Common myeloid progenitor, CD34-positive (primary cell): ENCODE measurements at regions not wholly inside any gene's neighbourhood (a gene's known extent, or its start where the extent isn't known, plus 50 kb on each side); places are given as distances from the start of the nearest gene placed in this dataset.
"Not testable (repeated sequence)": the region's sequence is repeated elsewhere in the genome, so short reads cannot be mapped to it uniquely, and the experiment has no call there.

ENCODE experiments used
- CTCF ChIA-PET: fragments of 350-600 bp; sonication (Branson Sonifier 250); formaldehyde crosslinking; loops from one replicate; lab custom pipeline; 2021; ENCODE audit warnings: antibody characterized with exemption; lab: Charles Lee
- POLR2A ChIA-PET: fragments of 350-600 bp; sonication (Branson Sonifier 250); formaldehyde crosslinking; loops from one replicate; lab custom pipeline; 2021; ENCODE audit warnings: antibody characterized with exemption; lab: Charles Lee
- DNase-seq, 3 donors: peaks; one replicate each; pipeline versions ENCODE4 v3.0.0 to v3.0.0-alpha.2; 2013
- H3K27ac ChIP-seq, 2 experiments: 1 replicate in 1 of 2; 2 replicates in 1 of 2; pipeline ENCODE4 v1.7.0; 2013; ENCODE audit warnings: inconsistent platforms in 2 of 2, low read length in 2 of 2, mild to moderate bottlenecking in 2 of 2, low read depth in 1 of 2, moderate library complexity in 1 of 2; ENCODE audit not compliant: severe bottlenecking in 2 of 2, insufficient read depth in 1 of 2, poor library complexity in 1 of 2
- H3K27me3 ChIP-seq, 5 experiments: replicated peaks in 2 of 5; 1 replicate in 3 of 5; 2 replicates in 2 of 5; pipeline versions ENCODE4 v1.6.1 to v1.7.0; 2013; ENCODE audit warnings: low read length in 4 of 5, mild to moderate bottlenecking in 2 of 5, moderate library complexity in 2 of 5, inconsistent platforms in 1 of 5; ENCODE audit not compliant: insufficient read depth in 5 of 5, control insufficient read depth in 4 of 5
- H3K36me3 ChIP-seq, 4 experiments: 1 replicate in 2 of 4; 2 replicates in 2 of 4; pipeline versions ENCODE4 v1.6.1 to v1.7.0; 2013; ENCODE audit warnings: low read length in 3 of 4, control low read depth in 1 of 4, mild to moderate bottlenecking in 1 of 4; ENCODE audit not compliant: control insufficient read depth in 4 of 4, insufficient read depth in 4 of 4
- H3K4me1 ChIP-seq, 4 experiments: 1 replicate in 3 of 4; 2 replicates in 1 of 4; pipeline versions ENCODE4 v1.6.1 to v1.7.1; 2013; ENCODE audit warnings: low read length in 3 of 4, mild to moderate bottlenecking in 3 of 4, control low read depth in 1 of 4, inconsistent platforms in 1 of 4, moderate library complexity in 1 of 4; ENCODE audit not compliant: control insufficient read depth in 4 of 4, insufficient read depth in 4 of 4; ENCODE audit errors: control extremely low read depth in 1 of 4
- H3K4me3 ChIP-seq, 7 experiments: 1 replicate in 4 of 7; 2 replicates in 3 of 7; pipeline versions ENCODE4 v1.5.1 to v1.7.0; 2013; ENCODE audit warnings: mild to moderate bottlenecking in 7 of 7, low read length in 6 of 7, moderate library complexity in 6 of 7, inconsistent platforms in 2 of 7, low read depth in 2 of 7, control low read depth in 1 of 7; ENCODE audit not compliant: insufficient read depth in 4 of 7, control insufficient read depth in 1 of 7; ENCODE audit errors: extremely low read depth in 1 of 7
- H3K9me3 ChIP-seq, 5 experiments: 1 replicate in 4 of 5; 2 replicates in 1 of 5; pipeline versions ENCODE4 v1.6.1 to v1.7.1; 2013; ENCODE audit warnings: low read length in 4 of 5, mild to moderate bottlenecking in 2 of 5, inconsistent platforms in 1 of 5, low read depth in 1 of 5, moderate library complexity in 1 of 5; ENCODE audit not compliant: control insufficient read depth in 4 of 5, insufficient read depth in 2 of 5; ENCODE audit errors: control extremely low read depth in 1 of 5
- WGBS: methylation state at CpG from one replicate; pipeline ENCODE4 v1.1.5; 2013; ENCODE audit not compliant: insufficient coverage; 5-methylcytosine and 5-hydroxymethylcytosine counted together

DNA sequence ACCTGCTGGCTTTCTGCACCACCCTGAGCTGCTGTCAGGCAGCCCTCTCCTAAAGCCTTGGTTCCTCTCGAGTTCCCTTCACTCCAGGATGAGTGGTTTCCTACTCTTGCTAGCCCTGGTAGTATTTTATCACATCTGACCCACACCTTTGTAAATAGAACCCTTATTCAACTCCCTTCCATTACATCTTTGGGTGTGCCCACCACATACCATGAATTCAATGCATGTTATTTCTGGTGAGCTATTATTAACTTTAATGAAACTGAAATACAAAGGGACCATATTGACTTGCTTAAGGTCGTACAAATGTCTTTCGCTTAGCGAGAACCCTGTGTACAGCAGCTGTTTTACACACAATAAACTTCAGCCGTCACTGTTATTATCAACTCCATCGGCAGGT is 521.3 kb downstream of the GRIN2A start:
- no peak for DNase-seq
- ChIA-PET CTCF (no interaction called here), POLR2A (no interaction called here)
- Histone ChIP-seq H3K27ac (no peak overlapping the region), H3K9me3 (no peaks in the 10 kb centered on the region), H3K4me3 (no peak overlapping the region), H3K36me3 (no peaks in the 10 kb centered on the region), H3K4me1 (no peaks in the 10 kb centered on the region), H3K27me3 (no peaks in the 10 kb centered on the region)
- WGBS, result 88% methylated on average over 5 of the region's 6 CpGs

DNA sequence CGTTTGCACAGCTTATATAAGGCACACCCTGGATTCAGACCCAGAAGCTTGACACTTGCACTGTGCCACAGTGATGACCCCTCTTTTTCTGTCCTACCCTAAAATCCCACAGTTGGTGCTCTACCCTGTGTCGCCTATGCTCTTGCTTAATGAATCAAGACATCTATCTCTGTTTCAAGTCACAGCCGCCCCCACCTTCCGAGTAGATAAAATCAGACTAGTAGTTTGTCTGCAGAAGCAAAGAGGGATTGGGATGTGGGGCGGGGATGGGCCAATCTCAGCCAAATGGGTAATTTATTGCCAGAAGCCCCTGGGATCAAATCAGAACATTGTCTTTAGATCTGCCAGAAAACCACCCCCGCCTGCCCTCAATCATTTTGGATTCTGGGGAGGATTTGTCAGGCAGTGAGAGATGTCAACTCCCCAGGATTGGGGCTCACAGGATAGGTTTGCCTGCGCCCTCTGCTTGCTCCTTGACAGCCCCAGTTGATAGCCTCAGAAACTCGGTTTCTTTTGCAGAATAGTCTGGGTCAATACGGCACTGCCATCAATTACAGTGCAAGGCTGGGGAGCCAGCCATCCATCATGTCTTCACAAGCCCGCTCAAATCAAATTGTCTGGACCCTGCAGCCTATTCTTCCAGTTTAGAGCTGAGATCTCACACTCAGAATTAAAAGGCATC is 520.8 kb downstream of the GRIN2A start:
- DNase-seq, result no peak
- 68% methylated on average over 8 of the region's 10 CpGs for WGBS

DNA sequence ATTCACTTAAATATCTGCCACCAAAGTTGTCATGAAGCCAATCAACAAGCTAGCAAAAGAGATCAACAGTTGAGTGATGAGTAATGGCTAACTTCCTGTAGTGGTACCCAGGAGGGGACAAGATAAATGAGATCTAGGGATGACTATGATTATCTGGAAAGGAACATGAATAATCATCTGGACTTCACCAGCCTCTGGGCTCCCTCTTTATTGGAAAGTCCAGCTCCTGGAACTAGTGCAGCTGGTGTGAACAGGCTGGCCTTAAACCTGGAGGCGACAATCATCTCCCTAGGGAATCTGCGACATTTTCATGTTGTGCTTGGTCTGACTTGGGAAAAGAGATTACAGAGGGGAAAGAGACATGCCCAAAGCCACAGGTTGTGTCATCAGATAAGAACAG is 518.6 kb downstream of the GRIN2A start:
- POLR2A ChIA-PET, result no interaction called here
- CTCF ChIA-PET, result no interaction called here

More for the DNA sequence above, 520.8 kb downstream of the GRIN2A start:
- Histone ChIP-seq H3K4me1 (no peaks in the 10 kb centered on the region), H3K36me3 (no peaks in the 10 kb centered on the region), H3K9me3 (no peaks in the 10 kb centered on the region), H3K27me3 (no peaks in the 10 kb centered on the region), H3K27ac (no peak overlapping the region), H3K4me3 (no peak overlapping the region)
- ChIA-PET CTCF (no interaction called here), POLR2A (no interaction called here)

DNA sequence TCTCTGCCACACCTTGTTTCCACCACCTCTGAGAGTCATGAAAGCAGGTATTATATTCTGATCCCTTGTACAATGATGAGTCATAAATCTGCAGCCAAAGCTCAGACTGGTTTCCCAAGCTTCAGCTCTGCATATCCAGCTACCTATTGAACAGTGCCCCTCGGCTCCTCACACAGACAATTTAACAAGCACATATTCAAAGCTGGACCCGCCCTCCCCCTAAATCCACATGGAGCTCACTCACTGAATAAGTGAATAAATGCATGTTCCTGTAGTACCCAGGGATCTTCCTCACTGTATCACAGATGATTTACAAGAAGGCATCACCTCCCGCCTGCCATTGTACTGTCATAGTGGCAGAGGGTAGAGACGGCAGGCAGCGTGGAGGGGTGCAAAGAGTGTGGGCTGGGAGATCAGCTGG is 516.4 kb downstream of the GRIN2A start:
- Histone ChIP-seq H3K27me3 (no peaks in the 10 kb centered on the region), H3K4me1 (no peaks in the 10 kb centered on the region), H3K36me3 (no peaks in the 10 kb centered on the region), H3K27ac (no peak overlapping the region), H3K9me3 (no peaks in the 10 kb centered on the region), H3K4me3 (no peak overlapping the region)
- 87% methylated on average over 4 of the region's 5 CpGs for WGBS
- ChIA-PET CTCF (interaction anchor here (1.0 kb wide), 1 partner anchor 396 kb away, joined by 3 read pairs; no protein-coding TSS in a partner anchor), POLR2A (no interaction called here)
- no peak for DNase-seq

More for the DNA sequence above, 518.6 kb downstream of the GRIN2A start:
- no peak for DNase-seq
- H3K4me3 ChIP-seq, result no peak overlapping the region
- no peak overlapping the region for H3K27ac ChIP-seq
- no peaks in the 10 kb centered on the region for H3K9me3 ChIP-seq
- H3K27me3 ChIP-seq, result no peaks in the 10 kb centered on the region
- H3K4me1 ChIP-seq, result no peaks in the 10 kb centered on the region
- WGBS, result 93% methylated on average over 2 of the region's 2 CpGs
- no peaks in the 10 kb centered on the region for H3K36me3 ChIP-seq

DNA sequence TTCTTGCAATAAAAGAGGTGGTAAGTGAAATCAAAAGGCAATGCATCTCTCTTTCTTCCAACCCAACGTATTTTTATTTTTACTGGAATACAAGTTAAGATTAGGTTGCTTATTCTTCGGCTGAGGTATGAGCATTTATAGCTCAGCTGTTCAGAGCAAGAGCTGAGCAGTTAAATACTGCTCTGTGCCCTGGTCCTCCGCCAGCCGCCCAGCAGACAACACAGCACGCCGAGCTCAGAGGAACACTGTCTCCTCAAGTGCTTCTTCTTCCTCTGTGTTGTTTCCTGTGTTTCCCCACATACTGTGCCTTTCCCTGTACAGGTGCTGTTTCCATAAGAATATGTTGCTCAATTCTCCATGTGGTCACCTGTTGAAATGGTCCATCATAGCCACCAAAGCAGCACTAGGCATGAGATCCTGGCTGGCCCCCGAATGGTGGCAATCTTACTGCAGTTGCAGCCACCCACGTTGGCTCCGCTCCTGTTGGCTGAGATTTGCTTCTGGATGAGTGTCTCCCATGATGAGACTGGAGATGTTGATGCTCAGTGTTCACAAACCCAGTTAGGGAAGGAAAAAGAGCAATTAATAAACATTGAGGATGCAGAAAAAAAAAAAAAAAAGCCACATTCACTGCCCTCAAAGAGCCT is 515.3 kb downstream of the GRIN2A start:
- Histone ChIP-seq H3K4me3 (no peak overlapping the region), H3K27me3 (no peaks in the 10 kb centered on the region), H3K4me1 (no peaks in the 10 kb centered on the region), H3K9me3 (no peaks in the 10 kb centered on the region), H3K27ac (no peak overlapping the region), H3K36me3 (no peaks in the 10 kb centered on the region)
- no peak for DNase-seq
- 77% methylated on average over 6 of the region's 9 CpGs for WGBS
- CTCF ChIA-PET, result no interaction called here
- POLR2A ChIA-PET, result no interaction called here

DNA sequence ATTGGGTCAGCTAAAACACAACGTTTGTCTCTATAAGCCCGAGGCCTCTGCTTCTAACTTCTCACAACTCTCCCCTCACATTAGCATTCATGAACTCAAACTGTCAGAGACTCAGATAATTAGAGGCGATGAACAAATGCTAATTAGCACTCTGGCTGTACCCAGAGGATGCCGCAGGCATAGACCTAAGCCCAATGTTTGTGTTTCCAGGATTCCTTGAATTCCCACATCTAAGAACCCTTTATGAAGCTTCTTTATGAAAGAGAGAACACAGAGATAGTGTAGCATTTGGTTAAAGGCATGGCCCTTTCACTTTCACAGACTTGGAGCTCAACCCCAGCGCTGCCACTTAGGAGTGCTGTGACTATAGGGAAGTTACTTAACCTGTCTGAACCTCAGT is 512.2 kb downstream of the GRIN2A start:
- POLR2A ChIA-PET, result no interaction called here
- 31% methylated on average over 2 of the region's 5 CpGs for WGBS
- no peak overlapping the region for H3K27ac ChIP-seq

DNA sequence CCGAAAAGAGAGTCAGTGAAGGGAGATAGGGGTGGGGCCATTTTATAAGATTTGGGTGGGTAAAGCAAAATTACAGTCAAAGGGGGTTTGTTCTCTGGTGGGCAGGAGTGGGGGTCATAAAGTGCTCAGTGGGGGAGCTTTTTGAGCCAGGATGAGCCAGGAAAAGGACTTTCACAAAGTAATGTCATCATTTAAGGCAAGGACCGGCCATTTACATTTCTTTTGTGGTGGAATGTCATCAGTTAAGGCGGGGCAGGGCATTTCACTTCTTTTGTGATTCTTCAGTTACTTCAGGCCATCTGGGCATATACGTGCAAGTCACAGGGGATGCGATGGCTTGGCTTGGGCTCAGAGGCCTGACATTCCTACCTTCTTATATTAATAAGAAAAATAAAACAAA is 511.6 kb downstream of the GRIN2A start:
- DNase-seq, POLR2A ChIA-PET, H3K27me3 ChIP-seq, H3K4me1 ChIP-seq, H3K9me3 ChIP-seq, H3K36me3 ChIP-seq, CTCF ChIA-PET, H3K27ac ChIP-seq, H3K4me3 ChIP-seq: not testable (repeated sequence)
- WGBS, result no CpG with 5 or more reads among the region's 5 CpGs

More for the DNA sequence above, 512.2 kb downstream of the GRIN2A start:
- Histone ChIP-seq H3K4me1 (no peaks in the 10 kb centered on the region), H3K27me3 (no peaks in the 10 kb centered on the region), H3K9me3 (no peaks in the 10 kb centered on the region), H3K36me3 (no peaks in the 10 kb centered on the region), H3K4me3 (no peak overlapping the region)
- DNase-seq, result no peak
- CTCF ChIA-PET, result no interaction called here
